A673 (cell line): ENCODE measurements at regions not wholly inside any gene's neighbourhood (a gene's known extent, or its start where the extent isn't known, plus 50 kb on each side); places are given as distances from the start of the nearest gene placed in this dataset.

Source experiments
- EZH2 ChIP-seq: fragments of 200-600 bp; sonication (generic); IDR thresholded peaks from 2 replicates; pipeline ENCODE4 v1.6.1; 2017; ENCODE audit warnings: borderline replicate concordance, low read depth, mild to moderate bottlenecking, mixed read lengths, antibody characterized with exemption, low read length; ENCODE audit not compliant: poor library complexity, severe bottlenecking
- TF ChIP-seq, protein P1 (sequence below): fragments of 300-800, 200-600 bp; sonication (generic); conservative IDR thresholded peaks from 2 replicates; pipeline ENCODE4 v1.5.1; 2017; ENCODE audit warnings: low read depth, mild to moderate bottlenecking, antibody characterized with exemption, low read length, moderate library complexity, mixed read lengths

GRCh38 chr20:10990625-10991382 lies 317.0 kb upstream of the JAG1 start:
- TF ChIP-seq, protein P1, sequence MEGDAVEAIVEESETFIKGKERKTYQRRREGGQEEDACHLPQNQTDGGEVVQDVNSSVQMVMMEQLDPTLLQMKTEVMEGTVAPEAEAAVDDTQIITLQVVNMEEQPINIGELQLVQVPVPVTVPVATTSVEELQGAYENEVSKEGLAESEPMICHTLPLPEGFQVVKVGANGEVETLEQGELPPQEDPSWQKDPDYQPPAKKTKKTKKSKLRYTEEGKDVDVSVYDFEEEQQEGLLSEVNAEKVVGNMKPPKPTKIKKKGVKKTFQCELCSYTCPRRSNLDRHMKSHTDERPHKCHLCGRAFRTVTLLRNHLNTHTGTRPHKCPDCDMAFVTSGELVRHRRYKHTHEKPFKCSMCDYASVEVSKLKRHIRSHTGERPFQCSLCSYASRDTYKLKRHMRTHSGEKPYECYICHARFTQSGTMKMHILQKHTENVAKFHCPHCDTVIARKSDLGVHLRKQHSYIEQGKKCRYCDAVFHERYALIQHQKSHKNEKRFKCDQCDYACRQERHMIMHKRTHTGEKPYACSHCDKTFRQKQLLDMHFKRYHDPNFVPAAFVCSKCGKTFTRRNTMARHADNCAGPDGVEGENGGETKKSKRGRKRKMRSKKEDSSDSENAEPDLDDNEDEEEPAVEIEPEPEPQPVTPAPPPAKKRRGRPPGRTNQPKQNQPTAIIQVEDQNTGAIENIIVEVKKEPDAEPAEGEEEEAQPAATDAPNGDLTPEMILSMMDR = no peak
- TF ChIP-seq EZH2 = no peak
